Activated CD4-positive, alpha-beta T cell treated with anti-CD3 and anti-CD28 coated beads, Interleukin-2, amount 10 ng/mL, durations not matched to agents 7 days and 5 days (primary cell): ENCODE measurements at regions not wholly inside any gene's neighbourhood (a gene's known extent, or its start where the extent isn't known, plus 50 kb on each side); places are given as distances from the start of the nearest gene placed in this dataset.
"Not testable (repeated sequence)": the region's sequence is repeated elsewhere in the genome, so short reads cannot be mapped to it uniquely, and the experiment has no call there.

Experiments used
- CTCF ChIA-PET: fragments of 350-600 bp; sonication (Branson Sonifier 250); formaldehyde crosslinking; loops from one replicate; lab custom pipeline; 2021; ENCODE audit warnings: antibody characterized with exemption; lab: Charles Lee
- POLR2A ChIA-PET: fragments of 350-600 bp; sonication (Branson Sonifier 250); formaldehyde crosslinking; loops from one replicate; lab custom pipeline; 2021; ENCODE audit warnings: antibody characterized with exemption; lab: Charles Lee
- DNase-seq: peaks from one replicate; pipeline ENCODE4 v3.0.0-alpha.2; 2020
- H3K27ac Mint-ChIP-seq: one replicate; pipeline ENCODE4 v1.8.0; 2021; ENCODE audit warnings: mild to moderate bottlenecking, moderate library complexity, mixed read lengths
- H3K27me3 Mint-ChIP-seq: one replicate; pipeline ENCODE4 v1.8.0; 2021; ENCODE audit warnings: mixed read lengths
- H3K36me3 Mint-ChIP-seq: one replicate; pipeline ENCODE4 v1.8.0; 2021; ENCODE audit warnings: low read depth, mixed read lengths
- H3K4me1 Mint-ChIP-seq: one replicate; pipeline ENCODE4 v1.8.0; 2021; ENCODE audit warnings: mixed read lengths
- H3K4me3 Mint-ChIP-seq: one replicate; pipeline ENCODE4 v1.8.0; 2021; ENCODE audit warnings: mild to moderate bottlenecking, moderate library complexity, mixed read lengths
- H3K9me3 Mint-ChIP-seq: one replicate; pipeline ENCODE4 v1.8.0; 2021; ENCODE audit warnings: mixed read lengths

GRCh38 chr14:105604531-105605463 lies 78.4 kb downstream of the TMEM121 start:
- CTCF ChIA-PET, H3K4me1 Mint-ChIP-seq, H3K27me3 Mint-ChIP-seq, POLR2A ChIA-PET, H3K4me3 Mint-ChIP-seq, H3K36me3 Mint-ChIP-seq, H3K27ac Mint-ChIP-seq, H3K9me3 Mint-ChIP-seq, DNase-seq: not testable (repeated sequence)

DNA sequence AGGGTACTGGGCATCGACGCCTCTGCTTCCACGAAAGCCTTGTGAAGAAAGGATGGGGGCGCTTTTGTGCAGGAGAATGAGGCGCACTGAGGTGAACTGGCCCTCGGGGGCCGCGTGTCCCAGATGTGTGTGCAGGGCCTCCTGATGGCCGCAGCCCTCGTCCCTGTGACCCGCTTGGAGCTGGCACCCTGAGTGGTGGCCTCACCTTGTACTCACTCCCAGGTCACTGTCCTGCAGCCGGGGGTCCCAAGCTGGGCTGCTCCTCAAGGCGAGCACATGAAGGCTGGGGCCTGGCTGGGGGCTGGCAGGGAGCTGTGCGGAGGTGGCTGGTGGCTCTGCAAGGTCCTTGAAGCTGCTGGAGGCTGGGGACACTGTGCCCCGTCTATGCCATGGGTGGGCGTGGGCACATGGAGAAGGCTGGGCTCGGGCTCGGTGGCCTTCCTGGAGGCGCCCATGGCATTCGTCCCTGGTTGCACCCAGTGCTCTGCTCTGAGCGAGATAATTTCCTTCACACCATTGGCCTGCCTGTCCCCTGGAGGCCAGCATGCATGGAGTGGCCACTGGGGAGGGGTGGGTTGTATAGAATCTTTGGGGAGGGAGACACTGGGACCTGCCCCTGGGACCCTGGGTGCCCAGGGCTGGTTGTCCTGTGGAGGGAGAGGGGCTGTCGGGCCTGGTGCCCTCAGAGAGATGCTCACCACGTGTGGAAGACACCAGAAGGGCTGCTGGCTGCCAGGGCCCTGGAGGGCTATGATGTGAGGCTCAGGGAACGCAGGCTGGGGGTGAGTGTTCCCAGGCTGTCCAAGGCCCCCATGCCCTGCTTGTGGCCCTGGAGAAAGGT lies 79.3 kb downstream of the TMEM121 start:
- POLR2A ChIA-PET, result no interaction called here
- H3K36me3 Mint-ChIP-seq, result no peaks in the 10 kb centered on the region

DNA sequence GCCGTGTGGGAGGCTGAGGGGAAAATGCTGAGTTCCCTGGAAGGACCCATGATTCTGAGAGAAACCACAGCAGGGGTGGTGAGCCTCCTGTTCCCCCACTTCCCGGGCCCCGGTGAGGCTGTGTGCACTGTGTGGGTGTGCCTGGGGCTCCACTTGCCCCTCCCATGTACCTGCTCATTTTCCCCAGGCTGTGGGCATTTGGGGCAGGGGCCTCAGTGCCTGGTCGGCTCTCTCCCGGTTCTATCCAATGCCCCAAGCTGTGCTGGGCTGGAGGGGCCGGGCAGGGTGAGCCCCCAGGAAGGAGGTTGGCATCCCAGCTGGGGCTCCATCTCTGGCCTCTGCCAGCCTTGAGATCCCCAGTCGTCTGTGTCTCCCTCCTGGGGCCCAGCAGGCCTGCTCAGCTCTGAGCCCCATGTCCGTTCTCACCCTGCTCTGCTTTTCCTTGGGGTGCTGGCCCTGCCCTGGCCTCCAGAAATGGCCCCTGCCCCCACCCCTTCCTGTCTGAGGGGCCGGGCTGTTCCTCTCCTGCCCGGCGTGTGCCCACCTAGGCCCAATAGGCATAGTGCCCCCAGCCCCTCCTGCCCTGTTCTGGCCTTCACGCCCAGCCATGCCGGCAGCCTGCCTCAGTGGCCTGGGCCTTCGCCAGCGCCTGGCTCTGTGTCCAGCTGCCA lies 80.1 kb downstream of the TMEM121 start:
- CTCF ChIA-PET, result not testable (repeated sequence)

More for the DNA sequence above, 79.3 kb downstream of the TMEM121 start:
- DNase-seq, result no peak
- H3K27me3 Mint-ChIP-seq, result no peaks in the 10 kb centered on the region
- H3K4me1 Mint-ChIP-seq, result no peaks in the 10 kb centered on the region
- no peak overlapping the region for H3K27ac Mint-ChIP-seq
- CTCF ChIA-PET, result no interaction called here
- no peak overlapping the region for H3K4me3 Mint-ChIP-seq
- no peaks in the 10 kb centered on the region for H3K9me3 Mint-ChIP-seq

DNA sequence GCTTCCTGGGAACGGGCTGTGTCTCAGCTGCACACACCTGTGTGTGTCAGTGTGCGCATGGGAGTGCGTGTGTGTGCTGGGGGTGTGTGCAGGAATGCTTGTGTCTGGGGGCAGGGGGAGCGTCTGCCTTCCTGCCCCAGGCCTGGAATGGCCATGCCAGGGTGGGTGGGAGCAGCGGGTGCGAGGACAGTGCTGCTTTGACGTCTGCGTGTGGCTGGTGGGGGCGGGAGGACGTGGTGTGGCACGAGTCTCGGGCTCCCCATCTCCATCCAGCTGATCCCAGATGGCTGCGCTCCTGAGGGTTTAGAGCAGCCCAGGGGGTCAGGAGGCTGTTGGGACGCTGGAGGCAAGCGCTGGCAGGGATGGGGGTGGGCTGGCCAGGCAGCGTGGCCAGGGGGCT lies 80.6 kb downstream of the TMEM121 start:
- H3K36me3 Mint-ChIP-seq, POLR2A ChIA-PET, DNase-seq, H3K9me3 Mint-ChIP-seq, H3K4me3 Mint-ChIP-seq, H3K27ac Mint-ChIP-seq, CTCF ChIA-PET, H3K27me3 Mint-ChIP-seq, H3K4me1 Mint-ChIP-seq: not testable (repeated sequence)

More for the DNA sequence above, 80.1 kb downstream of the TMEM121 start:
- POLR2A ChIA-PET, H3K36me3 Mint-ChIP-seq, H3K27me3 Mint-ChIP-seq, H3K4me1 Mint-ChIP-seq, H3K9me3 Mint-ChIP-seq, H3K4me3 Mint-ChIP-seq, DNase-seq, H3K27ac Mint-ChIP-seq: not testable (repeated sequence)

GRCh38 chr14:105614987-105615386 lies 88.6 kb downstream of the TMEM121 start:
- CTCF ChIA-PET, H3K36me3 Mint-ChIP-seq, H3K4me1 Mint-ChIP-seq, H3K27ac Mint-ChIP-seq, POLR2A ChIA-PET, DNase-seq, H3K9me3 Mint-ChIP-seq, H3K27me3 Mint-ChIP-seq, H3K4me3 Mint-ChIP-seq: not testable (repeated sequence)

- POLR2A ChIA-PET, H3K4me1 Mint-ChIP-seq, H3K9me3 Mint-ChIP-seq, H3K27me3 Mint-ChIP-seq, H3K4me3 Mint-ChIP-seq, H3K36me3 Mint-ChIP-seq, DNase-seq, CTCF ChIA-PET, H3K27ac Mint-ChIP-seq: not testable (repeated sequence)
Measured at GRCh38 chr14:105615986-105616801, 89.8 kb downstream of the TMEM121 start.

DNA sequence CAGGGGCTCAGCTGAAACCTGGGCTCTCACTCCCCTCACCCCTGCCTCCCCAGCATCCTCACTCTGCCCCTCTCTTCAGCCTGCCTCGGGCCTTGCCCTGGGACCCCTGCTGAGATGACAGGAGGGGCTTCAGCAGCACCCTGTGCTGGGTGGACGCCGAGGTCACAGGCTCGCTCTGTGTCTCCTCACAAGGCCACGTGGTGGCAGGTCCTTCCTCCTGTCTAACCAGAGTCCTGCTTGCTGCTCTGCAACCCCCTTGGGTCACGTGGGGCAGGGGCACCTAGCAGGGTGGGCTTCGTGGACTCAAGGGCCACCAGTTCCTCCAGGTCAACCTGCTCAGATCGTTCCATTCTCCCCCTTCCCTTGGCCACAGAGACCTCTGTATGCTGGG lies 90.4 kb downstream of the TMEM121 start:
- no peaks in the 10 kb centered on the region for H3K9me3 Mint-ChIP-seq
- no peaks in the 10 kb centered on the region for H3K36me3 Mint-ChIP-seq
- ChIA-PET CTCF (no interaction called here), POLR2A (no interaction called here)
- no peaks in the 10 kb centered on the region for H3K4me1 Mint-ChIP-seq
- peaks cover 4% of the 10 kb centered on the region for H3K27me3 Mint-ChIP-seq
- no peak overlapping the region for H3K27ac Mint-ChIP-seq
- H3K4me3 Mint-ChIP-seq, result no peak overlapping the region
- no peak for DNase-seq

DNA sequence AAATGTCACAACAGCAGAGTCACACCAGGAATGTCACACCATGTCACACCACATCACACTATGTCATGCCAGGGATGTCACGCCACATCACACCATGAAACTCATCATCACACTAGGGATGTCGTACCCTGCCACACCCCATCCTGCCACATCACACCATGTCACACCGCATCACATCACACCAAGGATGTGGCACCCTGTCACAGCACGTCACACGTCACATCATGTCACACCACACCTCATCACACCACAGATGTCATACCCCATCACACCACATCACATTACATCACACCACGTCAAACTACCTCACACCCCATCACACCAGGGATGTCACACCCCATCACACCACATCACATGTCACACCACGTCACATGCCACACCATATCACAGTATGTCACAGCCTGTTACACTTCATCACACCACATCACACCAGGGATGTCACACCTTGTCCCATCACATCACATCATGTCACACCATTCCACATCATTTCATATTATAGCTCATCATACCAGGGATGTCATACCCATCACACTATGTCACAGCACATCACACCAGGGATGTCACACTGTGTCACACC lies 90.9 kb downstream of the TMEM121 start:
- no peak overlapping the region for H3K27ac Mint-ChIP-seq
- peaks cover 2% of the 10 kb centered on the region for H3K27me3 Mint-ChIP-seq
- ChIA-PET CTCF (no interaction called here), POLR2A (no interaction called here)
- no peaks in the 10 kb centered on the region for H3K36me3 Mint-ChIP-seq
- H3K9me3 Mint-ChIP-seq, result no peaks in the 10 kb centered on the region
- H3K4me1 Mint-ChIP-seq, result no peaks in the 10 kb centered on the region
- DNase-seq, result no peak
- H3K4me3 Mint-ChIP-seq, result no peak overlapping the region

GRCh38 chr14:105617805-105618204 lies 91.4 kb downstream of the TMEM121 start:
- H3K4me3 Mint-ChIP-seq, H3K9me3 Mint-ChIP-seq, H3K4me1 Mint-ChIP-seq, H3K27me3 Mint-ChIP-seq, POLR2A ChIA-PET, H3K36me3 Mint-ChIP-seq, DNase-seq, H3K27ac Mint-ChIP-seq, CTCF ChIA-PET: not testable (repeated sequence)

GRCh38 chr14:105619324-105619723 lies 92.9 kb downstream of the TMEM121 start:
- H3K27ac Mint-ChIP-seq, H3K9me3 Mint-ChIP-seq, H3K4me1 Mint-ChIP-seq, CTCF ChIA-PET, DNase-seq, H3K4me3 Mint-ChIP-seq, H3K36me3 Mint-ChIP-seq, H3K27me3 Mint-ChIP-seq, POLR2A ChIA-PET: not testable (repeated sequence)

DNA sequence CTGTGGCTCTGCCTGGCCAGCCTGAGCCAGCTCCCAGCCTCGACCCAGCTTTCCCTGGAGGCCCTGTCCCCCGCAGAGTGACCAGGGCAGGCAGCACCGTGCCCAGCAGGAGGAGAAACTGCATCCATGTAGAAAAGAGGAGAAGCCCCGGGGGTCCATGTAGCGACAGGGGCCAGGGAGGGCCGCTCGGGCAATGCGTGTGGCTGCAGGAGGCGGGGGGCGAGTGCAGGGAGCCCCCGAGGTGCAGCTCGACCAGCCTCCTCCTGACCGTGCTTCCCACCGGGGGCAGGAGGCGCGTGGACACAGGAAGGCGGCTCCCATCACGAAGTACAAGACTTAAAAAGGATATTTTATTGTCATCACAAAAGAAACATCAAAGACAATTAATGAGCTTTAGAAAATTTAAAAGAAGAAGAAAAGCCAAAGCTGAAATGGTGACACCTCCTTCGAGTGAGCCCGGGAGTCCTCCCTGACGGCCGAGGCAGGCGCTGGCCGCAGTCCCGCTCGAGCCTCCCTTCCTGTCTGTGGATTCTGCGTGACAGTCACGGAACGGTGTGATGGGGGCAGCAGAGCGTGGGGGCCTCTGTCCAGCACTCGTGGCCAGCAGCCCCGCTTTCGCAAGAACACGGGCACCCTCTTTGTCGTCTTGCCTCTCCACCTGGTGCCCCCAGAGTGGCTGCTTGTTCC lies 93.9 kb downstream of the TMEM121 start:
- POLR2A ChIA-PET, H3K4me3 Mint-ChIP-seq, H3K4me1 Mint-ChIP-seq, H3K27ac Mint-ChIP-seq, H3K9me3 Mint-ChIP-seq, H3K36me3 Mint-ChIP-seq, DNase-seq, CTCF ChIA-PET, H3K27me3 Mint-ChIP-seq: not testable (repeated sequence)
